Endodermal cell (in vitro differentiated cells): ENCODE measurements at regions not wholly inside any gene's neighbourhood (a gene's known extent, or its start where the extent isn't known, plus 50 kb on each side); places are given as distances from the start of the nearest gene placed in this dataset.

Experiments
- DNase-seq: peaks from one replicate; pipeline ENCODE4 v3.0.0-alpha.2; 2017
- H3K27ac ChIP-seq: 2 replicates; pipeline ENCODE4 v1.5.1; 2013; ENCODE audit warnings: mild to moderate bottlenecking, low read depth, low read length, moderate library complexity
- H3K27me3 ChIP-seq: 2 replicates; pipeline ENCODE4 v1.6.1; 2013; ENCODE audit warnings: mild to moderate bottlenecking, low read length, moderate library complexity; ENCODE audit not compliant: insufficient read depth, control insufficient read depth, poor library complexity, severe bottlenecking
- H3K36me3 ChIP-seq: 2 replicates; pipeline ENCODE4 v1.7.0; 2013; ENCODE audit warnings: mild to moderate bottlenecking, low read length, moderate library complexity; ENCODE audit not compliant: control insufficient read depth, insufficient read depth
- H3K4me1 ChIP-seq: one replicate; pipeline ENCODE4 v1.7.0; 2013; ENCODE audit warnings: low read length; ENCODE audit not compliant: control insufficient read depth, insufficient read depth
- H3K4me3 ChIP-seq: 2 replicates; pipeline ENCODE4 v1.5.1; 2013; ENCODE audit warnings: mild to moderate bottlenecking, low read length, moderate library complexity
- H3K9ac ChIP-seq: 2 replicates; pipeline ENCODE4 v1.6.1; 2013; ENCODE audit warnings: mild to moderate bottlenecking, low read length, moderate library complexity; ENCODE audit not compliant: poor library complexity, severe bottlenecking; ENCODE audit errors: extremely low read depth
- H3K9me3 ChIP-seq: 2 replicates; pipeline ENCODE4 v1.6.1; 2013; ENCODE audit warnings: mild to moderate bottlenecking, low read length, moderate library complexity; ENCODE audit not compliant: control insufficient read depth
- H3K27ac Mint-ChIP-seq: 2 replicates; pipeline ENCODE4 v1.8.0; 2020; ENCODE audit warnings: mixed read lengths
- H3K27me3 Mint-ChIP-seq: 2 replicates; pipeline ENCODE4 v1.8.0; 2021; ENCODE audit warnings: mild to moderate bottlenecking, mixed read lengths; ENCODE audit not compliant: insufficient read depth
- H3K36me3 Mint-ChIP-seq: 2 replicates; pipeline ENCODE4 v1.8.0; 2020; ENCODE audit warnings: low read depth, mixed read lengths
- H3K4me1 Mint-ChIP-seq: 2 replicates; pipeline ENCODE4 v1.8.0; 2020; ENCODE audit warnings: mixed read lengths
- H3K4me3 Mint-ChIP-seq: 2 replicates; pipeline ENCODE4 v1.8.0; 2020; ENCODE audit warnings: mild to moderate bottlenecking, moderate library complexity, mixed read lengths
- H3K9me3 Mint-ChIP-seq: 2 replicates; pipeline ENCODE4 v1.8.0; 2020; ENCODE audit warnings: mild to moderate bottlenecking, mixed read lengths
- WGBS, 2 experiments: methylation state at CpG; one replicate each; pipeline versions ENCODE4 v1.1.5 to v1.1.7; 2013; ENCODE audit warnings: missing lambda C conversion rate in 2 of 2, mixed read lengths in 1 of 2; ENCODE audit not compliant: insufficient coverage in 1 of 2, insufficient read length in 1 of 2; 5-methylcytosine and 5-hydroxymethylcytosine counted together
- TF ChIP-seq, protein P1 (sequence below): fragments of 200-600 bp; sonication (generic); conservative IDR thresholded peaks from 2 replicates; pipeline ENCODE4 v1.5.0; 2021; ENCODE audit warnings: antibody characterized with exemption, mild to moderate bottlenecking

DNA sequence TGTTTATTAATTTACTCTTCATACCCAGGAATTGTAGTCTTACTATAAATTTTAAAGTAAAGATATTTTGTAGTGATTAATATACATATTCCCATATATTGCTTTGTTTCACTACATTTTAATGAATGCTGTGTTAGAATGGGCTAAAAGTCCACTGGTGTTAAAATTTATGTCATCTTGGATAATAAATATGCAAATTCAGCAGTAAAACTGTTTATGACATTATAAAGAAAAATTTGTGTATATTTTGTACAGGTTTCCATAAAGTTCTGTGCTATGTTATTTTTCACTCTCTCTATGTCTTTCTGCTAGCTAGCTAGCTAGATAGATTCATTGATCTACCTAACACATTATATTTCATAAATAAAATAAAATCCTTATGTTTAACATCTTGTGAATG is 1071.2 kb downstream of the FAT4 start:
- H3K36me3 Mint-ChIP-seq: no peaks in the 10 kb centered on the region
- H3K27ac Mint-ChIP-seq: no peak overlapping the region
- Histone ChIP-seq H3K9me3 (no peaks in the 10 kb centered on the region), H3K36me3 (no peaks in the 10 kb centered on the region), H3K27me3 (no peaks in the 10 kb centered on the region), H3K4me1 (no peaks in the 10 kb centered on the region), H3K4me3 (no peak overlapping the region), H3K9ac (no peak overlapping the region), H3K27ac (no peak overlapping the region)
- no peak for DNase-seq
- H3K27me3 Mint-ChIP-seq: no peaks in the 10 kb centered on the region
- no peaks in the 10 kb centered on the region for H3K4me1 Mint-ChIP-seq
- H3K9me3 Mint-ChIP-seq: no peaks in the 10 kb centered on the region
- TF ChIP-seq, protein P1, sequence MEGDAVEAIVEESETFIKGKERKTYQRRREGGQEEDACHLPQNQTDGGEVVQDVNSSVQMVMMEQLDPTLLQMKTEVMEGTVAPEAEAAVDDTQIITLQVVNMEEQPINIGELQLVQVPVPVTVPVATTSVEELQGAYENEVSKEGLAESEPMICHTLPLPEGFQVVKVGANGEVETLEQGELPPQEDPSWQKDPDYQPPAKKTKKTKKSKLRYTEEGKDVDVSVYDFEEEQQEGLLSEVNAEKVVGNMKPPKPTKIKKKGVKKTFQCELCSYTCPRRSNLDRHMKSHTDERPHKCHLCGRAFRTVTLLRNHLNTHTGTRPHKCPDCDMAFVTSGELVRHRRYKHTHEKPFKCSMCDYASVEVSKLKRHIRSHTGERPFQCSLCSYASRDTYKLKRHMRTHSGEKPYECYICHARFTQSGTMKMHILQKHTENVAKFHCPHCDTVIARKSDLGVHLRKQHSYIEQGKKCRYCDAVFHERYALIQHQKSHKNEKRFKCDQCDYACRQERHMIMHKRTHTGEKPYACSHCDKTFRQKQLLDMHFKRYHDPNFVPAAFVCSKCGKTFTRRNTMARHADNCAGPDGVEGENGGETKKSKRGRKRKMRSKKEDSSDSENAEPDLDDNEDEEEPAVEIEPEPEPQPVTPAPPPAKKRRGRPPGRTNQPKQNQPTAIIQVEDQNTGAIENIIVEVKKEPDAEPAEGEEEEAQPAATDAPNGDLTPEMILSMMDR: no peak
- H3K4me3 Mint-ChIP-seq: no peak overlapping the region

DNA sequence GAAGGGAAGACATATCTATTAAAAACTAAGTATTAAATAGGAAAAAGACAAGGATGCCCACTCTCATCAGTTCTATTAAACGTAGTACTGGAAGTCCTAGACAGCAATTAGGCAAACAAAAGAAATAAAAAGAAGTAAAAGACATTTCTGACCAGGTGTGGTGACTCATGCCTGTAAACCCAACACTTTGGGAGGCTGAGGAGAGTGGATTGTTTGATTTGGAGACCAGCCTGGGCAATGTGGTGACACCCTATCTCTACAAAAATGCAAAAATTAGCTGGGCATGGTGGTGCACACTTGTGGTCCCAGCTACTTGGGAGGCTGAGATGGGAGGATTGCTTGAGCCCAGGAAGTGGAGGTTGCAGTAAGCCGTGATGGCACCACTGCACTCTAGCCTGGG is 1071.8 kb downstream of the FAT4 start:
- Histone ChIP-seq H3K36me3 (no peaks in the 10 kb centered on the region), H3K27ac (no peak overlapping the region), H3K27me3 (no peaks in the 10 kb centered on the region), H3K4me1 (no peaks in the 10 kb centered on the region), H3K9ac (no peak overlapping the region), H3K9me3 (no peaks in the 10 kb centered on the region), H3K4me3 (no peak overlapping the region)
- Mint-ChIP-seq H3K27me3 (no peaks in the 10 kb centered on the region), H3K27ac (no peak overlapping the region), H3K9me3 (no peaks in the 10 kb centered on the region), H3K36me3 (no peaks in the 10 kb centered on the region), H3K4me1 (no peaks in the 10 kb centered on the region), H3K4me3 (no peak overlapping the region)
- TF ChIP-seq, protein P1: no peak
- no peak for DNase-seq
- 93% methylated on average over 2 of the region's 2 CpGs; no CpG with 5 or more reads in 1 of the 2 experiments for WGBS, 2 experiments

DNA sequence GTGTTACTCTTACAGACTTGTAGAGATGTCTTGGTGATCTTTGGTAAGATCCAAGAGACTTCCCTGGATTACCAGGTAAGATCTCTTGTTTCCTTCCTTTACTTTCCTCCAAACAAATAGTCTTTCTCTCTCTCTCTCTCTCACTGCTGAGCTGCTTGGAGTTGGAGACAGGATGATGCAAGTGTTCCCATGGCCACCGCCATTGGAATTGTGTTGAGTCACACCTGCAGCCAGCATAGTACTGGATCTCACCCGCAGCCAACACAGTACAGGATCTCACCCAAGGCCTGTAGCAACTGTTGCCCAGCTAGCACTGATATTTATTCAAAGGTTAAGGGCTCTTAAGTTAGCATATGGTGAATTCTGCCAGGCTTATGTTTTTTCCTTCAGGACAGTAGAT is 1080.9 kb downstream of the FAT4 start:
- H3K27ac Mint-ChIP-seq: no peak overlapping the region
- H3K9me3 Mint-ChIP-seq: no peaks in the 10 kb centered on the region
- Histone ChIP-seq H3K27ac (no peak overlapping the region), H3K4me3 (no peak overlapping the region), H3K27me3 (no peaks in the 10 kb centered on the region), H3K36me3 (no peaks in the 10 kb centered on the region), H3K9ac (no peak overlapping the region), H3K9me3 (no peaks in the 10 kb centered on the region), H3K4me1 (no peaks in the 10 kb centered on the region)
- no peak overlapping the region for H3K4me3 Mint-ChIP-seq
- no peaks in the 10 kb centered on the region for H3K36me3 Mint-ChIP-seq
- TF ChIP-seq, protein P1: no peak
- no peaks in the 10 kb centered on the region for H3K4me1 Mint-ChIP-seq
- DNase-seq: no peak
- WGBS, 2 experiments: 95 to 100% methylated on average over 1 to 2 of the region's 2 CpGs
- H3K27me3 Mint-ChIP-seq: no peaks in the 10 kb centered on the region
